HL-60 (cell line): ENCODE measurements at regions not wholly inside any gene's neighbourhood (a gene's known extent, or its start where the extent isn't known, plus 50 kb on each side); places are given as distances from the start of the nearest gene placed in this dataset.

Experiments used
- DNase-seq, 2 experiments: peaks; one replicate each; pipeline ENCODE4 v3.0.0-alpha.2; 2010 to 2020; ENCODE audit warnings: low read depth in 1 of 2, low spot score in 1 of 2
- H3K27ac ChIP-seq: fragments of 250-450 bp; sonication (Bioruptor Pico); replicated peaks from 2 replicates; pipeline ENCODE4 v1.5.1; 2020; ENCODE audit warnings: mild to moderate bottlenecking, moderate library complexity
- H3K27me3 ChIP-seq: fragments of 250-450 bp; sonication (Bioruptor Pico); 2 replicates; pipeline ENCODE4 v1.5.1; 2021; ENCODE audit warnings: mild to moderate bottlenecking, moderate library complexity; ENCODE audit not compliant: insufficient read depth, poor library complexity, severe bottlenecking
- H3K4me3 ChIP-seq: replicated peaks from 2 replicates; pipeline ENCODE4 v1.5.1; 2011; ENCODE audit warnings: mild to moderate bottlenecking, control low read depth, low read length; ENCODE audit not compliant: insufficient read depth
- CTCF ChIP-seq: IDR thresholded peaks from one replicate; pipeline ENCODE4 v1.5.1; 2011; ENCODE audit warnings: low read length, control low read depth, inconsistent platforms; ENCODE audit not compliant: insufficient read depth
- GABPA ChIP-seq: IDR thresholded peaks from 2 replicates; pipeline ENCODE4 v1.6.1; 2012; ENCODE audit warnings: low read depth
- POLR2AphosphoS5 ChIP-seq: IDR thresholded peaks from 2 replicates; pipeline ENCODE4 v1.6.1; 2012; ENCODE audit warnings: low read depth
- REST ChIP-seq: IDR thresholded peaks from 2 replicates; pipeline ENCODE4 v1.6.1; 2012; ENCODE audit warnings: low read depth; ENCODE audit not compliant: insufficient replicate concordance
- SPI1 ChIP-seq: IDR thresholded peaks from 2 replicates; pipeline ENCODE4 v1.6.1; 2012; ENCODE audit warnings: low read depth, mild to moderate bottlenecking, borderline replicate concordance

- Histone ChIP-seq H3K4me3 (no peak overlapping the region), H3K27me3 (no peaks in the 10 kb centered on the region), H3K27ac (no peak overlapping the region)
- no peak for DNase-seq
- TF ChIP-seq REST, result no peak
- TF ChIP-seq GABPA, result no peak
- TF ChIP-seq SPI1, result no peak
- no peak for TF ChIP-seq POLR2AphosphoS5
- TF ChIP-seq CTCF, result no peak
Measured at GRCh38 chr13:36520111-36520510, 87.8 kb downstream of the CCNA1 start.

GRCh38 chr13:36526897-36527296, 94.6 kb downstream of the CCNA1 start:
- no peak for DNase-seq
- no peaks in the 10 kb centered on the region for H3K27me3 ChIP-seq
- H3K4me3 ChIP-seq, result no peak overlapping the region
- TF ChIP-seq SPI1 (no peak), GABPA (no peak), CTCF (no peak), REST (no peak), POLR2AphosphoS5 (no peak)
- H3K27ac ChIP-seq, result no peak overlapping the region

GRCh38 chr13:36528105-36528504, 95.8 kb downstream of the CCNA1 start:
- H3K4me3 ChIP-seq, result no peak overlapping the region
- H3K27ac ChIP-seq, result no peak overlapping the region
- TF ChIP-seq SPI1, result no peak
- no peak for TF ChIP-seq REST
- TF ChIP-seq POLR2AphosphoS5, result no peak
- TF ChIP-seq GABPA, result no peak
- TF ChIP-seq CTCF, result no peak
- DNase-seq, result no peak
- H3K27me3 ChIP-seq, result no peaks in the 10 kb centered on the region
